NCI-H510A treated with DMSO at 0.1 percent for 48 hours (cell line): ENCODE measurements at regions not wholly inside any gene's neighbourhood (a gene's known extent, or its start where the extent isn't known, plus 50 kb on each side); places are given as distances from the start of the nearest gene placed in this dataset.

Experiments used
- DNase-seq: peaks from one replicate; lab custom pipeline; 2025; lab: John Stamatoyannopoulos, UW

DNA sequence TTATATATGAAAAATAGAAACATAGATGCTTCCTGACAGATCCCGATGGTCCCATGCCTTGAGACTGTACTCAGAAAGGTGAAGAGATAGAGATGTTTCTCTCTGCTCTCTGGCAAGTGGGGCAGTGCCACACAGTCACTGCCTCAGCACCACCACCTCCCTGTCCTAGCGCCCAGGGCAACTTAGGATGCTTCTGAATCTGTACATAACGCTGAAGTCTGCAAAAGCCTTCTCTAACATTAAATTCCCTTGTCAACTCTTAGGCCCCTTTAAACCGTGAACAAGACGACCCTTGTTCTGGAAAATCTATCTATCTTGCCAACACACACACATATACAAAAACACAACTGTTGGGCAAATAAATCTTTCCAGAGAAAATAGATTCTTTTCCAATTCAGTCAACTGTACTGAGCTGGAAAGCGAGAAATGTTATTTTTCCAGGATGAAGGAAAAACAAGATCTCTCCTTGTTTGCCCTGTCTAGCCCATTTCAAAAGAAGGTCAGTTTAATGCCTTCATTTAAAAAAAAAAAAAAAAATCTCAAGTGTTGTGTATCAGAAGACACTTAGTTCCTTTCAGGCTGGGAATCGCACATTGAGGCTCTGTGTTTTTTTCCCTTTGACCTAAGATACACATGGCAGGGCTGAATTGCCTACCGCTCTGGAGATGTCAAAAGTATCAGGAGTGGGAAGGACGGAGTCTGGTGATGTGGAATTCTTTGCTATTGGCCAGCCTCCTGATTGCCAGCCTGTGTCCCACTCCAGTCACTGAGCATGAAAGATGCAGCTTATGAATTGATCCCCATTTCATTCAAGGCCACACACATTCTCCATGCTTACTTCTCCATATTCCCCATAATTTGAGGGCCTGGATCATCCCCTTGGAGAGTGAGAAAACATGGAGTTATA is 241.4 kb downstream of the LACC1 start:
- DNase-seq = no peak

DNA sequence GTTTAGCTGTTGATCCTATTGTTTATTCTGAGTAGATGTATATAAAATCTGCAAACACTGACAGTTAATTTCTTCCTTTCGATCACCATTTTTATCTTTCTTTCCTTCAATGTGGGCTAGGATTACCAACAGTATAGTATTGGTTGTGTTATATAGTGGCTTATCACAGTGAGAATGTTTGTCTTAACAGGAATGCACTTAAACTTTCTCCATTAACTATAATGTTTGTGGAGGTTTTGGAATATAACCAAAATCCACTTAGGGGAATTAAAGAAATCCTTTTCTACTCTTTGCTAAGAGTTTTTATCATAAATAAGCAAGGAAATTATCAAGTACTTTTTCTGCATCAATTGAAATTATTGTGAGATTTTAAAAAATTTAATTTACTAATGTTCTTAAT is 244.6 kb downstream of the LACC1 start:
- DNase-seq = no peak

DNA sequence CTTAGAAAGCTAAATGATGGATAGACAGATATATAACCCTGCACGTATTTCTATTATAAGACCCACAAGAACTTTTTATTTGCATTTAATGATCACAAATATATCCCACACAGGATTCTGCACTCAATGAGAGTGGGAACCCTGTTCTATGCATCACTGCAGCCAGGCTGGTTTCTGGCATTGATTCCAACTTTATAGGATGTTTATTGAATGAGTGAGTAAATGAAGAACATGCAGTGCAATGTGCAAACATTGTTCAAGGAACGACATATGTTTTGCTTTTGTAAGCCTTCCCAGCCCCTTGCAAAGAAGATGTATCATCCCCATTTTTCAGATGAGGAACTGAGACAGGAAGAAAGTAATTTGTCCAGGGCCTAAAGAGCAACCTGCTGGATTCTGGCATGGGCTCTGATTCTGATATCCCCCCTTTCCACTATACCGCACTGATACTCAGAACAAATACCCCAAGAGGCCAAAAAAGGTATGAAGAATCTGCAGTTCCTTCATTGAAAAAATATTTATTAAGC is 246.3 kb downstream of the LACC1 start:
- no peak for DNase-seq

DNA sequence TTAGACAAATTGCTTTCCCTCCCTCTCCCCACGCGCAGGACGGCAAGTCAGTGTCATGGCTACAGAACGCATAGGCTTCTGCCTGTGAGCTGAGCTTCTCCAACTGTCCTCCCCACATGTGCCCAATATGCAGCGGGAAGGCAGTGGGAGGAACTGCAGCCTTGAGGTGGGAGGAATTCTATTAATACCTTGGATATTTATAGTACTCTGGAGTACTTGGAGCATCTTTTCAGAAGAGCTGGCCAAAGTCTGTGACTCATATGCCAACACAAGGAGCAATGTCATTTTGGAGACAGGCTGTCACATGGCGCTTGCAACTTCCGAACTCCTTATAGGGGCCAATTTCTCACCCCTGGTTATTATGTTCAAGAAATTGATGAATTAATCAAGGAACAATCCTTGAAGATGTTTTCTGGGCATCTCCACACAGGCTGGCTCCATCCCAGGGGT is 245.0 kb upstream of the SERP2 start:
- DNase-seq = no peak

DNA sequence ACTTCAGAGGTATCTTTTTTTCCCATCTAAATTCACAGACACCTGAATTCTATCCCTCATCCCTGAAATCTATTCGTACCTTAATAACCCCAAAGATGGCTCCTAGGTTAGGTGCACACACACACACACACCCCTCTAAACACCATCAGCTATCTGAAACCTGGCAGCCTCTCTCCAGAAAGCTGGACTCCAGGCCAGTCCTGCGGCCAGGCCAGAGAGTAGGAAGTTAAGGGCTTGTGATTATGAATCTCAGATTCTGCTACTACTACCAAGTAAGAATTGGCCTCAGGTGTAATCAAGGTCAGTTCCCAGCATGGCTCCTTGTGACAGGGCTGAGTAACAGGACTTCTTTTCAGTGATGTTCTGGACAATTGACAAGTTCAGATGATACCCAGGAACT is 244.2 kb upstream of the SERP2 start:
- DNase-seq = no peak

DNA sequence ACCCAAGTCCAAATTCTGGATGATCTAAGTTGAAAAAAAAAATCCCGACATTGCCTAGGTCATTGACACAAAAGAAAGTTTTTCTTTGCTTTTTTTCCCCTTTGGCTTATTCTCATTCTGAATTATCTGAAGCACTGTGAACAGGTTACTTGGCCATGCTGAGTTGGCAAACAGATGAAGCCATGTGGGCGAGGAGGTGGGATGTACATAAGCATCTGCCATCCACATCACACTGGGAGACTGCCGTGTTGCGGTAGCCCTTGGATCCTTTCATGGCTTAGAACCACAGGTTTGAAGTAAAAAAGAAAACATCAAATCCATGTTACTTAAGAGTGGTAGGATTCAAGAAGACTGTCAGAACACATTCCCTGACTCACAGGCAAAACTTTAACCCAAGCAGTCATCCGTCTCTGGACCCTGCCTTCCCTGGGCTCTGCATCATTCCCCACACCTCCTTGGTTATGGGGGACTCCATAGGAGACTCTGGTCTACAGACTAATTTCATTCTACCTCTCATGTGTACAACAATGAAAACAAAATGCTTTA is 242.5 kb upstream of the SERP2 start:
- no peak for DNase-seq

DNA sequence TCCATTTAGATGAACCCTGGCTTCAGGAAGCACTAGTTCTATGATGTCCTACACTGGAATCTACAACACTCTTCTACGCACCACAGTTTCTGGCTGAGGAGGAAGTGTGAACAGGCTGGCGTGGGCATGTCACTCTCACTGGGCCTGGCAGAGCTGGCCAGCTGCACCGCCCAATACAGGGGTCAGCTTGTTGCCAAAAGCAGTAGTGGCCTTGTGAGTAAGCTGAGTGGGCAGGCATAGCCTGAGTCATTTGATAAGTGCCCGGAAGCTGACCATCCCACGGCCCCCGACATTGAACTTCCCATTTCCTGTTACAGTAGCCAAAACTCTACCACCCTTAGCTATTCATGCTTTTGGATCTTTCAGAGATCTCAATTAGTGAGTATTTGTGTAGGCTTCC is 240.9 kb upstream of the SERP2 start:
- DNase-seq = no peak

DNA sequence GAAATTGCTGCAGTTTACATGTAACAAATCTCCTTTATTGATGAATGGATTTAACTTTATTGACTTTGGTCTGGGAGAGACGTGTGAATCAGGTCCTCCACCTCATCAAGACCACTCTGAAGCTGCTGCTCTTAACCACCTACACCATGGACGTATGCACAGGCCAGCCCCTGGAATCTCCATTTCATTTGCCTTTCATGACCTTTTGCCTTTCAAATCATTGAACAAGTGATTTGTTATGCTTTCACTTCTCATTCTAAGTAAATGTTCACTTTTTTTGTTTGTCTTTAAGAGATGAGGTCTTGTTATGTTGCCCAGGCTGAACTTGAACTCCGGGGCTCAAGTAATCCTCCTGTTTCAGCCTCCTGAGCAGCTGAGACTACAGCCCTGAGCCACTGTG is 240.0 kb upstream of the SERP2 start:
- DNase-seq = no peak

DNA sequence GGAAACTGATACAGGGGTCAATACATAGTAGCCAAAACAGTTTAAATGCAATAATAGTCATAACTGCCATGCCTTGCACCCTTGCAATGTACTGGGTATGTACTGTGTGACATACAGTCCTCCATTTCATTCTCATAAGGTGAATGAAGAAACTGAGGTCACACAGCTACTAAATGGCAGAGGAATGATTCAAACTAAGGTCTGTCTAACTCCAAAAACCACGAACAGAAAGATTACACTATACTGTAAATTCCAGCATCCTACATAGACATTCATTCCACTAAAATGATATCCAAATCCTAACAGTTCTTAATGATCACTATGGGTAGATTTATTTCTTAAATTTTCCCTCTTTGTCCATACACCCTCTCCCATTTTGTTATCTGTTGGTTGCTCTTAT is 238.1 kb upstream of the SERP2 start:
- DNase-seq = no peak

DNA sequence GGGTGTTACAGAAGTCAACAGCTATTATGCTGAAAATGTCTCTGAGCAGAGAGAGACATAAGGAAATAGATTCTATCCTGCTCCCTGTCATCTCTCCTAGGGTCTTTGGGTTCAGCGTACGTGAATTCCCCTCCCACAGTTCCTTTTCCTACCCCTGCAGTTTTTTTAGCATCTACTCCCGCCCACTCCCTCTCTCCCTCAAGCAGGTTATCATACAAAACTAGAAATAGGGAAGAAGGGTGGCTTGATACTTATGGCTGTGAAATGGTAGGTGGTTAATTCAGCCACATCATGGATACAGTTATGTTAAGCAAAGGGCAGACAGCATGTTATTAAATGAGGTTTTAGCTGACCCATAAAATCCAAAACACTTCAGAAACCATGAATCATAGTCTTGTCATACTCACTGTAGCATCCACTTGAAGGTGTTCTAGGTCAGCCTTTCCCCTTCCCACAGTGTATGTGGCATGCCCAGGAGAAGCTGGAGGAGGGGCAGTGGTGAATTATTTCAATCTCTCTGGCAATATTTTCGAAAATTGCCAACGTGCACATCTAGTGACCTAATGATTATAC is 236.8 kb upstream of the SERP2 start:
- no peak for DNase-seq

DNA sequence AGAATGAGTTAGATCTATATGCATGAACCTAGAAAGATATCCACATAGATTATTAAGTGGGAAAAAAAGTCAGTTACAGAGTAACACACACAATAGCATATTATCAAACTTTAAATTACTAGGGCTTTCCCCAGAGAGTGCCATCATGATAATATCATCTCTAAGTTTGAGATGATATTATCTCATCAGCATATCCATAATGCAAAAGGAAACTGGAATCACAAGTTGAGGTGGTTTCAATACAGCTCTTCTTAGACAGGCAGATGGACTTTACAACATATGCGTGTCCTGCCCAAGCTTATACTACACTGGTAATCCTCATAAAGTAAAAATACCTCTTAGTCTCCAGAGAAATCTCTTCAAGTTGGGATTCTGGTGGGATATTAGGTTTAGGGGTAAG is 236.2 kb upstream of the SERP2 start:
- DNase-seq = no peak

DNA sequence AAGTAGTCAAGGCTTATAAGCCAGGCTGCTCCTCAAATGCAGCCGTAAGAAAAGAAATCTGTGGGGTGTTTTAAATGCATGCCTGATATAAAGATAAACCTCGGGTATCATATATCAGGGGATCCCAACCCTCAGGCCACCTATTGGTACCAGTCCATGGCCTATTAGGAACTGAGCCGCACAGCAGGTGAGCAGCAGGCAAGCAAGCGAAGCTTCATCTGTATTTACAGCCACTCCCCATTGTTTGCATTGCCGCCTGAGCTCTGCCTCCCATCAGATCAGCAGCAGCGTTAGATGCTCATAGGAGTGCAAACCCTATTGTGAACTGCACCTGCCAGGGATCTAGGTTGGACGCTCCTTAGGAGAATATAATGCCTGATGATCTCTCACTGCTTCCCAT is 233.5 kb upstream of the SERP2 start:
- peak; percentile 63 for DNase-seq

DNA sequence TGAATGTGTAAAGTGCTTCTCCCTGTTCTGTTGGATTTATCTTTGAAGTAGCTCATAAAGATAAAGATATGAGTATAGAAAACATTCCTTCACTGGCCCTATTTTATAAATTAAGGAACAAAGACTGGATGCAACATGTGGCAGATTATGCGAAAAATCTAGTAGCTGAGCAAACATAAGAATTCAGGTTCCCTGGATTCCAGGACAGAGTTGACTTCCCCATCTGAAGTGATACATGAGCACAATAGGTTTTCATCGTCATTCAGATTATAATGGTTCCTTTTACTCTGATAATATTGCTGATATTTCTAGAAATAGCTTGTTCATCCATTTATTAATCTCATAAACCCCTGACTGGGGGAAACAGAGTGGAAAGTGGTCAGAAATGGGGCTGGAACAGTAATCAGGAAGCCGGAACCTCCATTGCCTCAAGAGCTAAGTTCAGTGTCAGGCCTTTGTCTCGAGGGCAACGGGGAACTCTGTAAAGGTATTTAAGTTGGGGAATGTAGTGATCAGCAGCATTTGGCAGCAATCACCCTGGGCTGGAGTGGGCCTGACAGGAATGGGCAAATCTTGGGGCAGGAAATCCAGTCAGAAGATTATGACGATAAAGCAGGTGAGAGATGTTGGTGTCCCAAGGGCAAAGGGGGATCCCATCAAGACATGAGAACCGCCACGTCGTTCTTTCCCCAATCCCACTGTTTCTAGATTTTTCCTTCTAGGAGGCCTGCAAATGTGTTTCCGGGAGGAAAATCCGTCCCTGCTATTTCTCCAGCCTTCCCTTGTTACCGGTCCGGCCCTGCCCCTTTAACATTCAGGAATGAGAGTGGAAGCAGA is 232.5 kb upstream of the SERP2 start:
- no peak for DNase-seq

DNA sequence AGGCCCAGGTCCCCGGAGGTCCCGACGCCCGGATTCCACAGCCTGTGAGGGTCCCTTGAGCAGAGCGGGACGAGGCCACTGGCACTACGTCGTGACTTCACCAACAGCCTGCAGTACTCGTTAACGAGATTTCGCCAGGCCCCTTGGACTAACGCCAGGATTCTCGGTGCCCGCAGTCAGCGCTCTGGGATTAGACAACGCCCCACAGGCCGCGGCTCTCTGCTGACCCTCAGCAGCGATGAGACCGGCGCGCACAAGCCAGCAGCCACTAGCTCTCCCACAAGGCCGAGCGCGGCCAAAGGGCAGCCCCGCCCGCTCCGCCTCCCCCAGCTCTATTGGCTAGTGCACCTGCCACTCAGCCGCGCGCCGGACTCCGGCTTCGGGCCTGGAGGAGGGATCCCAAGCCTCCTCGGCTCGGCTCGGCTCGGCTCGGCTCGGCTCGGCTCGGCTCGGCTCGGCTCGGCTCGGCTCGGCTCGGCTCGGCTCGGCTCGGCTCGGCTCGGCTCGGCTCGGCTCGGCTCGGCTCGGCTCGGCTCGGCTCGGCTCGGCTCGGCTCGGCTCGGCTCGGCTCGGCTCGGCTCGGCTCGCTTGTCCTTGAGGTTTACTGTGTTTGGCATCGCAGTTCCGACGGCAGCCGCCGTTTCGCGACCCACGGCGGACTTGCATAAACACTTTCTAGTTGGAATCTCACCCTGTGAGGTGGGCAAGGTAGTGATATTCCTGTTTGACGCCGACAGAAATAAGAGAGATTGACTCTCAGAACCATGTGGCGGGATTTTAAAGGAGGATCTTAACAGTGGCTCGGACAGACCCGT is 231.7 kb upstream of the SERP2 start:
- DNase-seq = peak; percentile 62

DNA sequence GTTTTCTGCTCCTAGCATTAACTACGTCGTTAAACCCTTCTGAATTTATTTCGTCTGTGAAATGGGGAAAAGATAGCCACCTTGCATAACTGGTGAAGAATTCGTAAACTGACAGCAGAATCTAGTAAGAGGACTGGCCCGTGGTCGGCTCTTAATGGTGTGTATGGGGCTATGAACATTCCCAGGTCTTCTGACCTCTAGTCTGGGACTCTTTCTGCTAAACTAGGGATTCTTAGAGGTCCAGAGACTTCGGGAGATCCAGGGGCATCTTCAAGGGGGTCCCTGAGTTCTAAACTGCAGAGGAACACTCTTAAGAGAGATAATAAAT is 231.1 kb upstream of the SERP2 start:
- DNase-seq = peak; percentile 46

DNA sequence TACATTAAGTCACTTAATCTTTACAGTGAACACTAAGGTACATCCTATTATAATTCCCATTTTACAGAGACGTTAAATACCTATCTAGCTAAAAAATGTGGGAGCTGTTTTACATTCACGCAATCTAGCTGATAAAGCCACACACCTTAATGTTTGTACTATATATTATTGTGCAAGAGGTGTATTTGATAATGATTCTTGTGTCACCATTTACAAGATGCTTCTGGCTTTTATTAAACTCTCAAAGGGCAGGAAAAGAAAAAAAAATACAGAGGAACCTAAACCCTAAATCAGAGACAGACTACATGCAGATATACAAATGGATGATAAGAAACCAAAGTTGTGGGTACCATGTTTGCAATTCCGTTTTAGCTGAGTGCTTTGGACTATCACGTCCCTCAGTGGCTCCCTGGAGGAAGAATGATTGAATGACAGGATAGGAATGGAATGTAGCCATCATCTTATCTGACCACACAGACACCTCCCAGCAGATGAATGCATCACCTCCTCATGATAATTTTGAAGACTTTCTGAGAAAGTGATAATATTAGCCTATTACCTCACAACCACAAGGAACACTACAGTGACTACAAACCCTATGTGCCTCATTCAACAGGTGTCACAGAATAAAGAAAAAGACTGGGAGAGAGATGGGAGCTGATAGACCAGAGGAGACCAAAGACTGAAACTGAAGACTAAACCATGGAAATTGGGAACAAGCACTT is 230.5 kb upstream of the SERP2 start:
- no peak for DNase-seq

DNA sequence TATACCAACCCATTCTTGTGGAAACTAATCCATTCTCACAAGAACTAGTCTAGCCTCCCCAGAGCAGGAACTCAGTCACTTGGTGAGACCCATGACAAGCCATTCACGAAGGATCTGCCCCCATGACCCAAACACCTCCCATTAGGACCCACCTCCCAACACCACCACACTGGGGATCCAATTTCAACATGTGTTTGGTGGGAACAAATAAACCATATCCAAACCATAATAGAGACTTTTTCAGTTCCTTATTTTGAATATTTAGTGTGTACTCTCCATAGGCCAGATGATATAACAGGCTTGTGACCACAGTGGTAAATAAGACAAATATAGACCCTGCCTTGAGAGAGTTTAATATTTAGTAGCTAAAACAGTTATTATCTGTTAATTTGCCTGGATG is 227.5 kb upstream of the SERP2 start:
- DNase-seq = no peak

DNA sequence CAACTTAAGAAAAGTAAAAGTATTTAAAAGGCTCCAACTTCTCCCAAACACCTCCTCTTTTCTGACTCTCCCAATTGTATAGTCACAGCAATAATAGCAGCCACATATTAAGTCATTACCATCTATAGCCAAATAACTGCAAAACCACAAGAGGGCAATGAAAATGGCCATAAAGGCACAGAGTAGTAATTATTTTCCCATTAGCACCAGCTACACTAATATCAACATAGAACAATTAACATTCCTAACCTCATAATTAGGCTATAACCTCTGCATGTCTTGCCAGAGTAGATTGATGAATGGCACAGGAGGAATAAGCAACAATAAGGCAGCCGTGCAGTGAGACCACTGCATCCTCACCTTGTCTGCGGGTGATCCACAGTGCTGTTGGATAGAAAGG is 226.4 kb upstream of the SERP2 start:
- no peak for DNase-seq

DNA sequence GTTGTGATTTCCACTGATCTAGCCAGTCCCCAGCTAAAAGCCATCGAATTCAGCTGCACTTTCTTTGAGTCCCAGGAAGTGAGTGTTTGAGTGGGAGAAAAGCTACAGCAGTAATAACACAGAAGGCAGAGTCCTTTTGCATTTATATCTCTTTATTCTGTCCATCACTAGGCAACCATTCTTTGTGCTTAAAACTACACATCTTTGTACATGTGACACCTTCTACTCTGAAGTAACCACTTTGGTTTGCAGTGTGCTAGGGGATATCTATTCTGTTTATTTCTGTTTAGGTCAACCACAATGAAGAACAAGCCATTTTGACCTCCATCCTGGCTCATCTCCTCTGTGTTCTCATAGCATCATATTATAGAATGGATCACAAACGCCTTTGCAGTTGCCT is 226.0 kb upstream of the SERP2 start:
- DNase-seq = no peak

DNA sequence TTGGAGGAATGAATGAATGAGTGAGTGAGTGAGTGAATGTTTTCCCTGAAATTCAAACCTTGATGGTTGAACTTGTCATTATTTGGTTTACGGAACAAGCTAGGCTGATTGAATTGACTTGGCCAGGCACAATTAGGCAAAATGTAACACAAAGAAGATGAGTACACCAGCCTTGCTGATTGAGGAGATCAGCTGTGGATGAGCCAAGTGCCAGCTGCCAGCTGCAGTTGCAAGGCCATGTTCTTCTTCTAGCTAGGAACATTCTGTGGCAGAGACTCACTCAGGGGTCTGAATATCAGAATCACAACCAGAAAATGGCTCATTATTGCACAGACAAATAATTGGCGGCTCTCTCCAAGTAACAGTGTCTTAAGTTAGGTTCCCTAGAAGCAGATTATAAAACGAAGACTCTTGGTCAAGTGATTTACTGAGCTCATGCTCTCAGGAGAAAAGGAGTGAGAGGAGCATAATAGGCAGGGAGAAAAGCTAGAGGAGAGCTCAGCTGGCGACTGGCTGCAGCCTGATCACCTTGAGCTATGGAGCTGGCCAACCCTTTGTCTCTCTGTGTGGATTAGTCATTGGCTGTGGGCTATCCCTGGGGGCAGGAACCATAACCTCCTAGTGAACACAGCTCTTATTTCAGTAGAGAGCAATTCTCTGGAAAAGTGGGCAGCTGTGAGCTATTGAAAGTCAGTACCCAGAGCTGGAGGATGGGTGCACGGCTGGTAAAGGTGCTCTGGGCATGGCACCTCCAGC is 225.3 kb upstream of the SERP2 start:
- no peak for DNase-seq
